NCI-H1092 treated with DMSO at 0.1 percent for 48 hours (cell line): ENCODE measurements at regions not wholly inside any gene's neighbourhood (a gene's known extent, or its start where the extent isn't known, plus 50 kb on each side); places are given as distances from the start of the nearest gene placed in this dataset.

ENCODE experiments used
- DNase-seq: peaks from one replicate; lab custom pipeline; 2025; lab: John Stamatoyannopoulos, UW

DNA sequence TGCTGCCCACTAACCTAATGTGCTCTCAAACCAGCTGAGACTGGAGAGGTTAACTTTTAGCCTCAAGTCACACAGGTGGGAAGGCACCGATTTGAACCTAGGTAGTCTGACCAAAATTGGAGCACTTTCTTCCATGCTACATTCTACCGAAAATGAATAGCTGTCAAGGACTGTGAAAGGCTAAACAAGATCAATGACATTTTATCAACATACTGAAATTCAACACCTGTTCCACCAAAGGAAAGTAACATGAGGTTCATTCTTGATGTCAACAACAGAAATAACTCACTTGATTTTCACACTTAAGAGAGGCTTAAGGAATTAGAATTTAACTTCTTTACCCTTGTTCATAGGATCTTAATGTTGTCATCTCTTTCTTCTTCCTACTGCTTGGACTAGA lies 284.4 kb upstream of the MON1B start:
- no peak for DNase-seq

DNA sequence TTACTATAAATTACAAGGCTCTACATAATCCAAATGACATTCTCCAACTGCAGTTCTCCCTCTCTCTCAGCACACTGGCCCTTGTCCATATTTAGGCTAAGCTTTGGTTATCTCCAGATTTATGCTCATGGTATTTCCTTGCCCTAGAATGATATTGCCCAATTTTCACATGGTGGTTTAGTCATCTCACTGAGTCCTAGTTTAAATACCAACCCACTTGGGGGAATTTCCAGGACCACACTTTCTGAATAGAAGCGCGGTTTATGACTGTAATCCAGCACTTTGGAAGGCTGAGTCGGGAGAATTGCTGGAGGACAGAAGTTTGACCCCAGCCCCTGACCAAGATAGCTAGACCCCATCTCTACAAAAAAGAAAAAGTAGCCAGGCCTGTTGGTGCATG lies 280.1 kb upstream of the MON1B start:
- DNase-seq, result no peak

DNA sequence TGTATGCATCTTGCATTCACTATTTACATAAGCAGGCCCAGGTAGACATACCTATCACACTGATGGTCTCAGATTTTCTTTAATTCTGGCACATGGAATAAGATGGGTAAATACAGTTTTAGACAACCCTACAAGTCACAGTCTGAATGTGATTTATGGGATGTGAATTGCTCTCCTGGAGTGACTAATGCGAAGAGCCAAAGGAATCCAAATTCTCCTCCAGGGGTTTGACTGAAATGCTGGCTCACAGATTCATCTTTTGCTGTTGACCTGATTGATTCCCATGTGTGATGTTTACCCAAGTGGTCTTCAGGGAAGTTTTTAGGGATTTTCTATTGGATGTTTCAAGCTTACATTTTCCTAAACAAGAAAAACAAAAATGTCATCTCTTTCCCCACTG lies 277.9 kb upstream of the MON1B start:
- no peak for DNase-seq

DNA sequence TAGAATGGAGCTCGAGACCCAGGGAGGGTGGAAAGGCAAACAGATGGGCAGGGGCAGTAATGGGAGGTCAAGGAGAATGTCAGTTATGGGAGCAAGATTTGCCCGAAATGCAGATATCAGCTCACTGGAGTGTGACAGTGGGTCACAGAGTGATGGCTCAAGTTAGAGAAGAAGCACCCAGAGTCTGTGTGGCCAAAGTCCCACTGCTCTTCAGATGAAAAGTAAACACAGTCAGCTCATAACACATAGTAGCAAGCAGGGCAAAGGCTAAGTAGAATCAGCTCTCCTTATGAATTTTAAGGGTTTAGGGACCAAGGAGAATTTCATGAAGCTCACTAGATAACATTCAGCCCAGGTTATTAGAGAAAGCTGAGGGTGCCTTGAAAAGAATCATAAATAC lies 264.9 kb upstream of the MON1B start:
- no peak for DNase-seq

DNA sequence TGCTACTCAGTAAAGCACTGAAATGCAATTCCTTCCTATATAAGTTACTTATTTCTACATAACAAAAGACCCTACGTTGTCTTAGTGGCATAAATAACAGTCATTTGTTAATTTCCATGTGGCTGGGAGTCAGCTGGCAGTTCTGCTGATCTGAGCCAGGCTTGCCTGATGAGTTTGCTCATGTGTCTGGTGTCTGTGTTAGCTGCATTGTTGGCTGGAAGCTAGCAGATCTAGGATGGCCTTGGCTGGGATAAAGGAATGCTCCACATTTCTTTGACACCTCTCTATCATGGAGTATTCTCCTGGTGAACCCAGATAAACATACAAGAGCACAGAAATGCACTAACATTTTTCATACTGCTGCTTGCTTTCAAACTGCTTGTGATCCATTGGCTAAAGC lies 264.4 kb upstream of the MON1B start:
- no peak for DNase-seq

DNA sequence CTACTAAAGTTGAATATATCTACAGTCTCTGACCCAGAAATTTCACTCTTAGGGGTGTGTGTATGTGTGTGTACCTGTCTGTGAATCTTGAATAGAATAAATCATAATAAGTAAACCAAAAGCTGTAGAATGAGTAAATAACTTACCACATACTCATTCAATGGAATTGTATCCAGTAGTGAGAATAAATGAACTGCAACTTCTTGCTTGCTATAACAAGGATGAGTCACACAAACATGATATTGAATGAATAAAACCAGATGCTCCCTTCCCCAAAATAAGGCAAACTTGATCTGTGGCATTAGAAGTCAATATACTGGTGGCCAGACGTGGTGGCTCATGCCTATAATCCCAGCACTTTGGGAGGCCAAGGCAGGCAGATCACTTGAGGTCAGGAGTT lies 259.8 kb upstream of the MON1B start:
- DNase-seq, result no peak

DNA sequence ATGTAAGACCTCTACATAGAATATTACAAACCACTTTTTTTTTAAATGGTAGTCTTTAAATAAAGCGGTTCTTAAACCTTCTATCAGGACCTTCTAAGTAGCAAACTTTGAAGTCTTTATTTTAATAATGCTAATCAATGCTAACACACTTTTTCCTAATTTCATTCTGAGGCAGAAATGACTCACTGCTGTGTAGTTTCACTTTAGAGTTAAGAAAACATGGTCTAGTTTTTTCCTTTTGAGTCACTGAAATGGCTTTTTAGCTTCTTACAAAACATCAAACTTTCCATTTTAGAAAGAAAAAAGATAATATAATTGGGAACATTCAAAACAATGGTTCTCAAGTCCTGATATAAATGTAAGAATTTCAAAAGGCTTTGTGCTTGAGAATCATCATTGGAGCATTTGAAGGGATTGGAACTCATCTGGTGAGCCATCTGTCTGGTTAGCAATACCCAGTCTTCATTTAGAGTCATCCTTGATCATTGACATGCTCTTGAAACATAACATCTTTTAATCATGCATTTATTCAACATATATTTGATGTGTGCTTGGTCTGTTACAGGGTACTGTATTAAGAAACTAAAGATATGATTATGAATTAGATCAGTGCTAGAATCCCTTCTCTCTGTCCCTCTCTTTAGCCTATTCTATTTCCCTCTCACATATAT lies 258.3 kb upstream of the MON1B start:
- DNase-seq, result no peak

DNA sequence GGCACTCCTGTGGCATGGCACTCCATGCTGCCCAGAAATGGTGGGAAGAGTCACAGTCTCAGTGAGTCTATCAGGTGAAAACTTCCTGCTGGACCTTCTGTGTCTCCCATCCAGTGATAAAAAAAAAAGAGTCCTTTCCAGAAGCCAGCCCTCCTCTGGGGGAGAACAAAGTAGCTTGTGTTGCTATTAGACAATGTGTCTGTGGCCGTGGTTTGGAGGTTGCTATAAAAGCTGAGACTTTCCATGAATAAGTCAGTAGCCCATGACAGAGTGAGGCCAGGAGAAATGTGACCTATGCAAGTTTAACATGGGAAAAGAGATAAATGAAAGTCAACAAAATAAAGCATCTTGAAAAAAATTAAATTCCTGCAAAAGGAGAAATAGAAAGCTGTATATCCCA lies 250.7 kb upstream of the MON1B start:
- DNase-seq, result no peak

DNA sequence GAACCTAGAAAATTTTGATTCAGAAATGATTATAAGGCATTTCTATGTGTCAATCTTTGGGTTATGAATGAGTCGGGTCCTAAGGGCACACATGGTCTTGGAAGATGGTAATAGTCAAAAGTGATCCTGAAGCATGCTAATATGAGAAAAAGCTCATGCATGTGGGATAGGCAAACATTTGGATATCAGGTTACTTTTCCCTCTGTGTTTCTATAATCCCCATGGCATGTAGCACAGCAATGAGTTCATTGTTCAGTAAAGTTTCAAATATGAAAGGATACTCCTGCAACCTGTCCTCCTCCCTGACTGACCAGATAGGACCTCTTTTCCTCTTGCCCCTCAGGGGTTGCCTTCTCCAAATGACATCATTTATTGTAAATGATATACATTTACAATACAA lies 249.9 kb upstream of the MON1B start:
- no peak for DNase-seq

DNA sequence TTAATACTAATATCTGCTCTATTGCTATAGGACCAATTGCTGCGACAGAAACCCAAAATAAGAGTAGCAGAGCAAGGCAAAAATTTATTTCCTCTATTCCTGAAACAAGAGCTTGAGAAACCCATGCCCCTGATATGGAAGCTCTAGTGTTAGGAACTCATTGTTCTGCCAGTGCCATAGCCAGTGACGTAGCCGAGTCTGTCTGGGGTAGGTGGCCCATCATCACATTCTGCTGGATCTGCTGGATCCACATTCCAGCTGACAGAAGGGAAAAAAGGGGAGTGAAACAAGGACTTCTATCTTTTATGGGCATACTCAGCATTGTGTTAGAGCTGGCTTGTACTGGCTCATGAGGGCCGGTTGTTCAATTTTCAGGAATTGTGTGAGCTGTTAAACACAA lies 248.9 kb upstream of the MON1B start:
- DNase-seq, result no peak

DNA sequence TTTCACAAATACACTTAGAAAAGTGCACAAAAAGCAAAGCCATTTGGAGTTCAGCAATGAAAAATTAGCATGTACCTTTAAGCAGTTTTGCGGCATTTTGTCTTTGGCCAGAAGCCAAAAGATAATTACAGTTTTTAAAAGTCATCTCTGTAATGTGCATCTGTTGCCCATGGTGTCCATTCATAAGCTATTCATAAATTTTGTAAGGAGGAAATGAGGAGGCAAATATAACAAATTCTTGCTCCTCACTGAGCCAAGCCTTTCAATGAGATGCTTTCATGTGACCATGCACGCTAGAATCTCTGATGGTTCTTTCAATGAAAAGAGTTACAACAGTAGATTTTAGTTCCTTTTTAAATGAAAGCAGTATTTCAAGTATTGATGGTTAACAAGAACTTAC lies 247.1 kb upstream of the MON1B start:
- DNase-seq, result no peak

DNA sequence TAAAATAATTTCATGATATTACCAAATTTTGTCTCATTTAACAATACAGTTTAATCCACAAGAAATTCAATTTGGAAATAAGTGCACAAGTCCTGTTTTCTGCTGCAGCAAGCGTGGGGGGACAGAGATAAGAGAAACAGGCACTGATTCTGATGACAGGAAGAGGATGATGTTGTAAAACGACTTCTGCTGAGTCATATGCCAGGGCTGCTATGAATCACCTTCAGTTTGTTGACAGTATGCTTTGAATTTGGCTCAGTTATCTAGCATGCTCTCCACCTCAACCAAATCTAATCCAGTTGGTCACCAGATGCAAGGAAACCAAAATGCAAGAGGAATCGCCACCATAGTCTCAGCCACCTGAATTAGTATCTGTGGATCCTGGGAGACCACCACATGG lies 244.1 kb upstream of the MON1B start:
- no peak for DNase-seq

DNA sequence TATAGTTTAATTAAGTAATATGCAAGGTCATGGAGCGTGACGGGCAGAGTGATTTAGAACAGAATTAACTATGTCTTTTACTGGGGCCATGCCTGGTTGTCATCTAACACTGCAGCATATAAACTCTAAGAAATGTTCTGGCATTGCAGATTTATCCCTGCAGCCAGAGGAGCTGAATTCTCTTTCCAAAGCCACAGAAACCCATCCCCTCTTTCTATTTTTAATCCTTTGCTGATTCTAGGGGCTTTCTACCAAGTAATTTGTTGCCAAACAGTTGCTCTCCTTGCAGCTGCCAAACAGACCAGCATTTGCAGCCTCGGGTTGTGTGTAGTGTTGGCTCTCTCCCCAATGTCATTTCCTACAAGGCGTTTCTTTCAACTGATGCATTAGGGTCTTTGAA lies 243.2 kb upstream of the MON1B start:
- DNase-seq, result no peak

DNA sequence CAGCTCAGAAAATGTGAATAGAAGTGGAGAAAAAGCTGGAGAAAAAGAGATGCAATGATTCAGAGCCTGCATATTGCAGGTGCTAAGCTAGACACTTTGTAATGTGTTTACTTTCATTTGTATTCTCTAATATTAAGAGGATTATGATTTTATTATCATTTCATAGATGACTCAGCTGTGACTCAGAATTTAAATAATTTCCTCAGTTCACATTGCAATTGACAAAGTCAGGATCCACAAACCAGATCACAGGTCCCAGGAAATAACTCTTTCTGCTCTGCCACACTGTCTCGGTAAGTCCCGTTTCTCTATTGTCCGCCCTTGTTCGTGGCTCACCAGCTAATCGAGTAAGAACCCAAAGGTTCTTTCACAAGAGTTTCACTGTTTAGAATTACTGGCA lies 235.4 kb upstream of the MON1B start:
- no peak for DNase-seq

DNA sequence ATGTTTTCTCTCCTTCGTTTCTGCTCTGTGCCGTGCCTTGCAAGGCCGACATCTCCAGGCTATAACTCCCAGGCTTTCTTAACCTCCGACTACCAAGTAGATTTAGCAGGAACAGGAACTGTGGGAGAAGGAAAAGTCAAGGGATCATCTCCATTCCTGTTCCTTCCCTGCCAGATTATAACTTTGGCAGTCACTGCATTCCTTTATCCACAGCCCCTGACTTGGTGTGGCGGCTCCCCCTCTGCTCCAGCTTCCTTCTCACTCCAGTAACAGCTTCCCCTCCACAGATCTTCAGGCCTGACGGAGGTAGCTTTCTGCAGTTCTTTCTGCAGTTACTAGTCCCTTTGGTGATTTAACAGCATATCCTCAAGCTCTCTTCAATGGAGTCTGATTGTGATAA lies 234.6 kb upstream of the MON1B start:
- DNase-seq, result no peak

DNA sequence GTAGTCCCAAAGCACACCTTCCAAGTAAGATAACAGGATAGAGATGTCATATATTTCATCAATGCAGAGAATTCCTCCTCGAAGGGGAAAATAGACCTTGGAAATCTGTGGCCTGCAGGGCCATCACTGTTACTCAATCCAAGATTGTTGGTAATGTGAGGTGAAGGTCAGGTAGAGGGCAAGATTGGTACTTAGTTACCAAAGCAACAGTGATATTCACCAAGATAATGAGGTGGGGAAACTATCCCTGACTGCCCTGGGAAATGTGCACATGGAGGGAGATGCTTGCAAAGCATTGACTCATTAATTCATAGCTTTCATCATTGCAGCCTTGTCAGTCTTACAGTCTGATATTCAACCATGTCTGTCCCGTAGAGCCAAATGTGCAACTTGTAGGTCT lies 234.1 kb upstream of the MON1B start:
- no peak for DNase-seq

DNA sequence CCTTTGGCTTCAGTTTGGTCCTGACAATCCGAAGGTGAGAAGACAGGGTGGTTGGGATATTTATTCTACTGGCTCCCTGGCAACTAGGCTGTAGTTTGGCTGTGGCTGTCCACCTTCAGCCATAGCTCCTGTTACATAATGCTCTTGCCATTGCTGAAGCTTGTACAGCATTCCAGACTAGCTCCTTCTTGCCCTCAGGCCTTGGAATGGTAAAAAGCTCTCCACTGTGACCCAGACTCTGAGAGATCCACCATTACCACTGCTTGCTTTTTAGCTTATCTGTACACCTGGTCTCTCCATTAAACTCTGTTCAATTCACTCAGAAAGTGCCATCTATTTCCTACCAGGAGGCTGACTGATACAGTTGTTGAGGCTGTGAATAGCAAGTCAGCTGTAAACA lies 231.8 kb upstream of the MON1B start:
- no peak for DNase-seq

DNA sequence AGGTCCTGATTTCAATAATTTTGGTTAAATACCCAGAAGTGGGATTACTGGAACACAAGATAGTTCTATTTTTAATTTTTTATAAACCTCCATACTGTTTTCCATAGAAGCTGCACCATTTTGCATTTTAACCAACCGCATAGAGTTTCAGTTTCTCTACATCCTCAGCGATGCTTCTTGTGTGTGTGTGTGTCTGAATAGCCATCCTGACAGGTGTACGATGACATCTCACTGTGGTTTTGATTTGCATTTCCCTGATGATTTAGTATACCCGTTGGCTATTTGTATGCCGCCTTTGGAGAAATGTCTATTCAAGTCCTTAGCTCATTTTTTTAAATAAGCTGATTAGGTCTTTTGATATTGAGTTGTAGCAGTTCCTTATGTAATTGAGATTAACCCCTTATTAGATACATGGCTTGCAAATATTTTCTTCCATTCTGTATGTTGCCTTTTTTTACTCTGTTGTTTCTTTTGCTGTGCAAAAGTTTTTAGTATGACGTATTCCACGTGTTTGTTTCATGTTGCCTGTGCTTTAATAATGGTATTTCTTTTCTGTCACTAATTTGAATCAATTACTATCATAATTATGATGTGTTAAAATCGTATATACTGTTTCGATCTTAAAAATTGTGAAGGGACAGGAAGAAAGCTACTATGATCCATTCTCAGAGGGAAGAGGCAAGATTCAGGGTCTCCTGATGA lies 227.2 kb upstream of the MON1B start:
- DNase-seq, result no peak

DNA sequence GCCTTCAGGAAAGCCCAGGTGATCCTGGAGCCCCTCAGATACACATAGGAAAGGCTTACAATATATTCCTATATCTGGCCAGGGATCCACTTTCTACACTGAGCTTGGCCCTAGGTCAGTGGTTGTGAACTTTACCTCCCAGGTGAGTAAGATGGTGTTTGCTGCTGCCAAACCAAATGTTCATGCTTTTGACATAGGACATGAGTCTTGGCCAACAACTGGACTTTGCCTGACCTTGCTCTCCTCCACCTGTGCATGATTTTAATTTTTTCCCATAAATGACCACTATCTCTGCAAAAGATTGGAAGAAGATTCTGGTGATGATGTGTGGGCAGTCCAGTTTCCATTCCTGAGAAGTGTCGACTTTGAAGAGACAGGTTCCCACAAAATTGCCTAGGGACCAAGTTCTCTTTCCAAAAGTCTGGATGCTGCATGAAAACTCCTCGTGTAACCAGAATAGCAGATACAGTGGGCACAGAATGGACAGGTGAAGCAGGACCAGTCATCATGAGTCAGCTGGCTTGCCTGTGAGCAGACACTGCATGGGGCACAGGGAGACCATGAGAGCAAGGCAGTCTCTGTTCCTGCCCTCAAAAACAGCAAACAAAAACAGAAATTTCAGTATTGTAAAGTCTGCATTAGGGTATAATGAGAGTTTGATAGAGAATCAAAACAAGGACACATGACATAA lies 226.4 kb upstream of the MON1B start:
- DNase-seq, result no peak

DNA sequence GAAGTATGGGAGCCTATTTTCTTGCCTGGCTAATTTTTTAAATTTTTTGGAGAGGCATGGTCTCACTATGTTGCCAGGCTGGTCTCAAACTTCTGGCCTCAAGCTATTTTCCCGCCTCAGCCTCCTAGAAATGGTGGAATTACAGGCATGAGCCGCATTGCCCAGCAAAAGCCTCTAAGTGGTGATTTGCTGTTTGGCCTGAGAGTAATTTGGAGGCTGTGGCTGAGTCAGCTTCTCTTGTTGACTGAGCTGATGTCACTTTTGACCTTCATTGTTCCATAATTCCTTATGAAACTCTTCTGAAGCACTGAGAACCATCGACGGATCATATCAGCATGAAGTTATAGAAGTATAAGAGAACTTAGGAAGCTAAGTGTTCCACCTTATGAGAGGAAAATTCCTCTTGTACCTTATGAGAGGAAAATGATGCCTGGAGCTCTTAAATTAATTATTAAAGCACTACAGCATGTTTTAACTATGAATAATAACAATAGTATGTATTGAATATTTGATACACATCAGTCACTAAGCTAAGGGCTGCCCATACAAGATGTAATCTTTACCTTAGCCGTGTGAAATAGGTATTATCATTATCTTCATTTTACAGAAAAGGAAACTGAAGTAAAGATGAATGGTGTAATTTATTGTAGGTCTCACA lies 220.8 kb upstream of the MON1B start:
- no peak for DNase-seq

DNA sequence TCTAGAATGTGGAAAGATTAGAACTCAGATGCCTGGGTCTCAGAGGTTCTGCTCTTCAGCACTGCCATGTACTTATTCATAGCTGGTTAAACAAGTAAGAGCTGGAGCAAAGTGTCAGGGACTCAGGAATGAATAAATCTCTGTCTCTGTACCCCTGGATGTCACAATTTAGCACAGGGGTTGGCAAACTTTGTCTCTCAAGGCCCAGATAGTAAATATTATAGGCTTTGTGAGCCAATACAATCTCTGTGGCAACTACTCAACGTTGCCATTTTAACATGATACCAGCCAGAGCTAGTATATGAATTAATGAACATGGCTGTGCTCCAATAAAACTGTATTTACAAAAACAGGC lies 220.3 kb upstream of the MON1B start:
- no peak for DNase-seq

DNA sequence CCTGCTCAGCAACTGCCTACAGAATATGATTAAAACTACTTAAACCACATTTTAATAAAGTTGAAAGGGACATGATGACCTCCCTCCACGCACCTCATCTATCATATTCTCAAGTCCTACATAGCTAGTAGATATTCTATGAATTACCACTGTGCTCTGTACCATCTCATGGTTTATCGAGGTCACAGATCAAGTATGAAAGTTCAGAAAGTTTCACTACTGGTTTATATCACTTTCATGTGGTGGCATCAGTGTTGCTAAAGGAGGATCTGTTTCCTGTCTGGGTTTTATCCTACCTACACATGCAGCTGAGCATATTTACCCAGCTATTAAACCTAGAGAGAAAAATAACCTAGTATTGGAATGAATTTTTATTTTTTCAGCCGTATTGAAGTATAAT lies 214.9 kb upstream of the MON1B start:
- no peak for DNase-seq

DNA sequence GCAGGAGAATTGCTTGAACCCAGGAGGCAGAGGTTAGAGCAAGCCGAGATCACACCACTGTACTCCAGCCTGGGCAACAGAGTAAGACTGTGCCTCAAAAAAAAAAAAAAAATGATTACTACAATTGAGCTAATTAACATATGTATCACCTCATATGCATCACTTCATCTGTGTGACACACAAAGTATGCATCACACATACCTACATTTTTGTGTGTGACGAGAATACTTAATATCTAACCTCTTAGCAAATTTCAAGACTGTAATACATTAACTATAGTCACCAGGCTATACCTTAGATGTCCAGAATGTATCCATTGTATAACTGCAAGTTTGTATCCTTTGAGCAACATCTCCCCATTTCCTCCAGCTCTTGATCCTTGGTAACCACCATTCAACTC lies 214.2 kb upstream of the MON1B start:
- no peak for DNase-seq
